K562 (cell line): ENCODE measurements at regions not wholly inside any gene's neighbourhood (a gene's known extent, or its start where the extent isn't known, plus 50 kb on each side); places are given as distances from the start of the nearest gene placed in this dataset.

Experiments
- ATAC-seq: fragments of 200-7000 bp; cut with Tn5 transposase; 3 replicates; pipeline ENCODE4 v1.9.1; 2020; ENCODE audit warnings: moderate library complexity
- BruUV-seq: library from RNA; stranded (reverse); fragments of 400-500 nt; replicated peaks from 2 replicates; lab custom pipeline; 2021; lab: Mats Ljungman, UMichigan
- CTCF ChIA-PET: fragments of 300-600 bp; formaldehyde crosslinking; extraction: SDS; loops from one replicate; lab custom pipeline; 2021; ENCODE audit warnings: low intra/inter-chr PET ratio; lab: Yijun Ruan, JAX
- POLR2A ChIA-PET: fragments of 300-600, 350-650 bp; sonication (Branson Sonifier 250); formaldehyde crosslinking; extraction: SDS; loops from one replicate; lab custom pipeline; 2021; ENCODE audit warnings: antibody characterized with exemption, inconsistent platforms; lab: Yijun Ruan, JAX
- DNase-seq, 4 experiments: peaks; one replicate each; pipeline versions ENCODE4 v3.0.0 to v3.0.0-alpha.2; 2011 to 2018; ENCODE audit warnings: low spot score in 3 of 4, mixed read lengths in 3 of 4; ENCODE audit errors: extremely low read depth in 1 of 4
- FAIRE-seq: peaks from 2 replicates; lab custom pipeline; 2011; peaks lifted over from hg19 to GRCh38; lab: Jason Lieb, UNC
- H2AFZ ChIP-seq: 2 replicates; pipeline ENCODE4 v1.6.0; 2011; ENCODE audit warnings: low read depth, low read length, control low read depth, inconsistent platforms
- H3K27ac ChIP-seq: fragments of 200-600 bp; 3 replicates; pipeline ENCODE4 v1.8.0; 2011; ENCODE audit warnings: low read depth, mild to moderate bottlenecking, control low read depth, inconsistent platforms, low read length, moderate library complexity, mixed read lengths; ENCODE audit errors: extremely low read depth
- H3K27me3 ChIP-seq, 2 experiments: fragments of 300-600 bp in 1 of 2; 2 replicates in 1 of 2; 3 replicates in 1 of 2; pipeline versions ENCODE4 v1.6.0 to v1.8.0; 2011; ENCODE audit warnings: inconsistent platforms in 2 of 2, low read length in 2 of 2, mild to moderate bottlenecking in 1 of 2, mixed read lengths in 1 of 2, moderate library complexity in 1 of 2; ENCODE audit not compliant: control insufficient read depth in 2 of 2, insufficient read depth in 2 of 2
- H3K36me3 ChIP-seq: fragments of 300-600 bp; 3 replicates; pipeline ENCODE4 v1.8.0; 2011; ENCODE audit warnings: mild to moderate bottlenecking, low read length, inconsistent platforms; ENCODE audit not compliant: control insufficient read depth, insufficient read depth
- H3K4me1 ChIP-seq, 2 experiments: fragments of 200-600 bp in 1 of 2; replicated peaks in 1 of 2; 2 replicates in 1 of 2; 3 replicates in 1 of 2; pipeline versions ENCODE4 v1.5.1 to v1.8.0; 2011; ENCODE audit warnings: inconsistent platforms in 2 of 2, low read length in 2 of 2, mild to moderate bottlenecking in 1 of 2, mixed read lengths in 1 of 2, moderate library complexity in 1 of 2; ENCODE audit not compliant: control insufficient read depth in 2 of 2, insufficient read depth in 2 of 2
- H3K4me2 ChIP-seq: 2 replicates; pipeline ENCODE4 v1.6.1; 2011; ENCODE audit warnings: low read length, control low read depth, inconsistent platforms, mixed read lengths; ENCODE audit not compliant: insufficient read depth
- H3K4me3 ChIP-seq: fragments of 200-600 bp; sonication (generic), shearing (Covaris generic); 2 replicates; pipeline ENCODE4 v1.5.1; 2016; ENCODE audit warnings: control low read depth, inconsistent platforms
- H3K79me2 ChIP-seq: fragments of 200-600 bp; 3 replicates; pipeline ENCODE4 v1.8.0; 2011; ENCODE audit warnings: low read length, inconsistent platforms; ENCODE audit not compliant: control insufficient read depth, insufficient read depth
- H3K9ac ChIP-seq, 2 experiments: 2 replicates each; pipeline versions ENCODE4 v1.6.0 to v1.6.1; 2011; ENCODE audit warnings: low read depth in 2 of 2, low read length in 2 of 2, control low read depth in 1 of 2, inconsistent platforms in 1 of 2, mild to moderate bottlenecking in 1 of 2, mixed read lengths in 1 of 2; ENCODE audit not compliant: insufficient read depth in 1 of 2
- H3K9me1 ChIP-seq: one replicate; pipeline ENCODE4 v1.6.0; 2011; ENCODE audit warnings: inconsistent platforms, mild to moderate bottlenecking, low read length, moderate library complexity; ENCODE audit not compliant: control insufficient read depth, insufficient read depth
- H3K9me3 ChIP-seq: replicated peaks from 2 replicates; pipeline ENCODE4 v1.5.1; 2011; ENCODE audit warnings: low read depth, low read length, inconsistent platforms; ENCODE audit not compliant: control insufficient read depth, insufficient read depth
- H4K20me1 ChIP-seq: replicated peaks from 2 replicates; pipeline ENCODE4 v1.6.1; 2011; ENCODE audit warnings: low read length, inconsistent platforms, mixed read lengths; ENCODE audit not compliant: control insufficient read depth, insufficient read depth
- EWSR1 ChIP-seq: fragments of 450-650 bp; IDR thresholded peaks from 2 replicates; pipeline ENCODE4 v1.6.1; 2018; ENCODE audit warnings: borderline replicate concordance, mild to moderate bottlenecking, low read depth, moderate library complexity; ENCODE audit not compliant: partially characterized antibody
- MYBL2 ChIP-seq, 2 experiments: fragments of 450-650 bp in 1 of 2; sonication (generic) in 1 of 2; formaldehyde crosslinking in 1 of 2; IDR thresholded peaks; 2 replicates each; pipeline versions ENCODE4 v1.6.1 to v1.8.1; 2017 to 2022; ENCODE audit warnings: borderline replicate concordance in 1 of 2, inconsistent platforms in 1 of 2, low read depth in 1 of 2, mild to moderate bottlenecking in 1 of 2, missing genetic modification reagents in 1 of 2, moderate library complexity in 1 of 2
- NCOR1 ChIP-seq: fragments of 450-650 bp; IDR thresholded peaks from 2 replicates; pipeline ENCODE4 v1.6.1; 2016; ENCODE audit warnings: mild to moderate bottlenecking, moderate library complexity
- PURB ChIP-seq: sonication (generic); formaldehyde crosslinking; IDR thresholded peaks from 2 replicates; pipeline ENCODE4 v1.9.0; 2021; ENCODE audit warnings: low read depth, mild to moderate bottlenecking, missing genetic modification reagents
- SLC30A9 ChIP-seq: fragments of 250-450 bp; sonication (Bioruptor Pico); IDR thresholded peaks from 2 replicates; pipeline ENCODE4 v1.8.0; 2022; ENCODE audit warnings: mild to moderate bottlenecking, moderate library complexity
- THAP7 ChIP-seq: fragments of 250-450 bp; sonication (Bioruptor Pico); IDR thresholded peaks from 2 replicates; pipeline ENCODE4 v1.5.0; 2021
- VEZF1 ChIP-seq: fragments of 200-800 bp; sonication (Bioruptor generic); IDR thresholded peaks from 2 replicates; pipeline ENCODE4 v1.6.1; 2017; ENCODE audit warnings: missing genetic modification characterization, missing compliant biosample characterization
- ZNF140 ChIP-seq: fragments of 250-450 bp; sonication (Bioruptor Pico); IDR thresholded peaks from 2 replicates; pipeline ENCODE4 v1.8.0; 2021; ENCODE audit warnings: moderate library complexity, mild to moderate bottlenecking, inconsistent platforms
- ZNF77 ChIP-seq: fragments of 250-450 bp; sonication (Bioruptor Pico); IDR thresholded peaks from 2 replicates; pipeline ENCODE4 v1.5.0; 2020
- WGBS: fragments of 100-300 bp; shearing (Covaris generic); methylation state at CpG from one replicate; pipeline ENCODE4 v1.1.6; 2016; ENCODE audit warnings: low coverage, mixed read lengths; ENCODE audit not compliant: insufficient coverage; ENCODE audit errors: missing lambda C conversion rate; 5-methylcytosine and 5-hydroxymethylcytosine counted together
- in situ Hi-C: fragments of 300-500 bp; cut with MboI; formaldehyde crosslinking; loops from 4 replicates; pipeline ENCODE4 v1.15.0; 2018; ENCODE audit warnings: inconsistent platforms, mixed read lengths
- intact Hi-C: fragments of 100-400 bp; cut with micrococcal nuclease; formaldehyde crosslinking; loops from 2 replicates; pipeline ENCODE4 v1.14.2; 2022
- TF ChIP-seq, protein P1 (sequence below), 2 experiments: fragments of 450-650 bp; formaldehyde crosslinking in 1 of 2; IDR thresholded peaks; 2 replicates each; pipeline versions ENCODE4 v1.4.0 to v1.6.1; 2014 to 2020; ENCODE audit warnings: mild to moderate bottlenecking in 2 of 2, borderline replicate concordance in 1 of 2, low read depth in 1 of 2

DNA sequence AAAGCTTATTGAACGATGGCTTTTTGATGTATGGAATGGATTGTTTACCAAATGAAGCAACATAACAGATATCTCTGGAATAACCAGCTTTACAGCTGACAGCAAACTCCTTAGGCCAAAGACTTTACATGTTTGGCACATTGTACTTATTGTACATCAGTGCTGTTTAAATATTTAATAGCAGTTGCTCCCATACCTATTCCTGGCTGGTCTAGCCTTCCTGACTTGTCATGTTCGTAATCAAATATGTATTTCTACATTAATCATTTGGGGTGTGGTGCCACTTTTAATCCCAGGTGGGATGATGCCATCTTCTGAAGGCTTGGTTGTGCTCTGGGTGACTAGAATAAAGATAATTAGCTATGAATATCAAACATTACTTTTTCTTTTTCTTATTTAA is 67.4 kb upstream of the FRY start:
- Histone ChIP-seq H3K9me3 (no peaks in the 10 kb centered on the region), H3K9me1 (no peaks in the 10 kb centered on the region), H3K4me3 (no peak overlapping the region), H3K4me1 (no peaks in the 10 kb centered on the region), H2AFZ (no peak overlapping the region), H3K4me2 (no peak overlapping the region), H3K79me2 (no peaks in the 10 kb centered on the region), H3K27me3 (no peaks in the 10 kb centered on the region), H4K20me1 (no peaks in the 10 kb centered on the region), H3K36me3 (no peaks in the 10 kb centered on the region), H3K27ac (no peak overlapping the region), H3K9ac (no peak overlapping the region)
- intact Hi-C loops: no loop called here
- TF ChIP-seq, protein P1, sequence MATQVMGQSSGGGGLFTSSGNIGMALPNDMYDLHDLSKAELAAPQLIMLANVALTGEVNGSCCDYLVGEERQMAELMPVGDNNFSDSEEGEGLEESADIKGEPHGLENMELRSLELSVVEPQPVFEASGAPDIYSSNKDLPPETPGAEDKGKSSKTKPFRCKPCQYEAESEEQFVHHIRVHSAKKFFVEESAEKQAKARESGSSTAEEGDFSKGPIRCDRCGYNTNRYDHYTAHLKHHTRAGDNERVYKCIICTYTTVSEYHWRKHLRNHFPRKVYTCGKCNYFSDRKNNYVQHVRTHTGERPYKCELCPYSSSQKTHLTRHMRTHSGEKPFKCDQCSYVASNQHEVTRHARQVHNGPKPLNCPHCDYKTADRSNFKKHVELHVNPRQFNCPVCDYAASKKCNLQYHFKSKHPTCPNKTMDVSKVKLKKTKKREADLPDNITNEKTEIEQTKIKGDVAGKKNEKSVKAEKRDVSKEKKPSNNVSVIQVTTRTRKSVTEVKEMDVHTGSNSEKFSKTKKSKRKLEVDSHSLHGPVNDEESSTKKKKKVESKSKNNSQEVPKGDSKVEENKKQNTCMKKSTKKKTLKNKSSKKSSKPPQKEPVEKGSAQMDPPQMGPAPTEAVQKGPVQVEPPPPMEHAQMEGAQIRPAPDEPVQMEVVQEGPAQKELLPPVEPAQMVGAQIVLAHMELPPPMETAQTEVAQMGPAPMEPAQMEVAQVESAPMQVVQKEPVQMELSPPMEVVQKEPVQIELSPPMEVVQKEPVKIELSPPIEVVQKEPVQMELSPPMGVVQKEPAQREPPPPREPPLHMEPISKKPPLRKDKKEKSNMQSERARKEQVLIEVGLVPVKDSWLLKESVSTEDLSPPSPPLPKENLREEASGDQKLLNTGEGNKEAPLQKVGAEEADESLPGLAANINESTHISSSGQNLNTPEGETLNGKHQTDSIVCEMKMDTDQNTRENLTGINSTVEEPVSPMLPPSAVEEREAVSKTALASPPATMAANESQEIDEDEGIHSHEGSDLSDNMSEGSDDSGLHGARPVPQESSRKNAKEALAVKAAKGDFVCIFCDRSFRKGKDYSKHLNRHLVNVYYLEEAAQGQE (IDR thresholded peaks at IDR 0.05; ENCODE audit: borderline replicate concordance): no peak
- TF ChIP-seq, protein P1 (CRISPR knock-in tag; IDR thresholded peaks at IDR 0.05; ENCODE audit: low read depth): no peak
- TF ChIP-seq NCOR1 (no peak), SLC30A9 (CRISPR knock-in tag) (no peak), VEZF1 (CRISPR knock-in tag) (no peak), EWSR1 (no peak), THAP7 (CRISPR knock-in tag) (no peak), ZNF77 (CRISPR knock-in tag) (no peak), PURB (CRISPR knock-in tag) (no peak), ZNF140 (CRISPR knock-in tag) (no peak), MYBL2 (IDR thresholded peaks at IDR 0.05; ENCODE audit: low read depth) (no peak), MYBL2 (CRISPR knock-in tag; IDR thresholded peaks at IDR 0.05; ENCODE audit: borderline replicate concordance) (no peak)
- DNase-seq (no peak), ATAC-seq (no peak), FAIRE-seq (no peak)
- ChIA-PET CTCF (no interaction called here), POLR2A (no interaction called here)
- 0% methylated on average over 2 of the region's 2 CpGs for WGBS
- in situ Hi-C loops: no loop called here
- no TSS peak for BruUV-seq
